ENCODE measurements at regions not wholly inside any gene's neighbourhood (a gene's known extent, or its start where the extent isn't known, plus 50 kb on each side); places are given as distances from the start of the nearest gene placed in this dataset.

DNA sequence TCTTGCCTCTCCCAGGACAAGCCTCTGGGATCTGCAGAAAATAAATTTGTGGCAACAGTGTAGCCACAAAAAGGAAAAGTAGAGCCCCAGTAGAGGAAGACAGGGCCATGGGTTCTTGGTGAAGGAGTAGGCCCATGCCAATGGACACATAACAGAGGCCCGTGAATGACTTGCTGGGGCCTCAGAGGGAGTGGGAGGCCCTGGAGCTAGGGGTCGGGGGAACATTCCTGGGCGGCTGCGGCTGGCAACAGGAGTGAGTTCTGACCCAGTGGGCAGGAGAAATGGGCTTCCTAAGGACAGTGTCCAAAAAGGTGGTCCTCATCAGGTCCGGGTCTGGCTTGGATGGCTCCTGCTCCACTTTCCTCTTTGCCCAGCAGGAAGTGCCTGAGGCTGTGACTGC is 260.0 kb downstream of the CCSER2 start:
- TF ChIP-seq, protein P1, sequence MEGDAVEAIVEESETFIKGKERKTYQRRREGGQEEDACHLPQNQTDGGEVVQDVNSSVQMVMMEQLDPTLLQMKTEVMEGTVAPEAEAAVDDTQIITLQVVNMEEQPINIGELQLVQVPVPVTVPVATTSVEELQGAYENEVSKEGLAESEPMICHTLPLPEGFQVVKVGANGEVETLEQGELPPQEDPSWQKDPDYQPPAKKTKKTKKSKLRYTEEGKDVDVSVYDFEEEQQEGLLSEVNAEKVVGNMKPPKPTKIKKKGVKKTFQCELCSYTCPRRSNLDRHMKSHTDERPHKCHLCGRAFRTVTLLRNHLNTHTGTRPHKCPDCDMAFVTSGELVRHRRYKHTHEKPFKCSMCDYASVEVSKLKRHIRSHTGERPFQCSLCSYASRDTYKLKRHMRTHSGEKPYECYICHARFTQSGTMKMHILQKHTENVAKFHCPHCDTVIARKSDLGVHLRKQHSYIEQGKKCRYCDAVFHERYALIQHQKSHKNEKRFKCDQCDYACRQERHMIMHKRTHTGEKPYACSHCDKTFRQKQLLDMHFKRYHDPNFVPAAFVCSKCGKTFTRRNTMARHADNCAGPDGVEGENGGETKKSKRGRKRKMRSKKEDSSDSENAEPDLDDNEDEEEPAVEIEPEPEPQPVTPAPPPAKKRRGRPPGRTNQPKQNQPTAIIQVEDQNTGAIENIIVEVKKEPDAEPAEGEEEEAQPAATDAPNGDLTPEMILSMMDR (conservative IDR thresholded peaks at IDR 0.05; ENCODE audit: low read depth, low read length): no peak
- no peak for TF ChIP-seq EZH2 (IDR thresholded peaks at IDR 0.05; ENCODE audit: borderline replicate concordance, low read depth, low read length, poor library complexity, severe bottlenecking)
